K562 (cell line): ENCODE measurements at regions not wholly inside any gene's neighbourhood (a gene's known extent, or its start where the extent isn't known, plus 50 kb on each side); places are given as distances from the start of the nearest gene placed in this dataset.

Source experiments
- ATAC-seq: fragments of 200-7000 bp; cut with Tn5 transposase; 3 replicates; pipeline ENCODE4 v1.9.1; 2020; ENCODE audit warnings: moderate library complexity
- BruUV-seq: library from RNA; stranded (reverse); fragments of 400-500 nt; replicated peaks from 2 replicates; lab custom pipeline; 2021; lab: Mats Ljungman, UMichigan
- CTCF ChIA-PET: fragments of 300-600 bp; formaldehyde crosslinking; extraction: SDS; loops from one replicate; lab custom pipeline; 2021; ENCODE audit warnings: low intra/inter-chr PET ratio; lab: Yijun Ruan, JAX
- POLR2A ChIA-PET: fragments of 300-600, 350-650 bp; sonication (Branson Sonifier 250); formaldehyde crosslinking; extraction: SDS; loops from one replicate; lab custom pipeline; 2021; ENCODE audit warnings: antibody characterized with exemption, inconsistent platforms; lab: Yijun Ruan, JAX
- DNase-seq, 4 experiments: peaks; one replicate each; pipeline versions ENCODE4 v3.0.0 to v3.0.0-alpha.2; 2011 to 2018; ENCODE audit warnings: low spot score in 3 of 4, mixed read lengths in 3 of 4; ENCODE audit errors: extremely low read depth in 1 of 4
- FAIRE-seq: peaks from 2 replicates; lab custom pipeline; 2011; peaks lifted over from hg19 to GRCh38; lab: Jason Lieb, UNC
- H2AFZ ChIP-seq: 2 replicates; pipeline ENCODE4 v1.6.0; 2011; ENCODE audit warnings: low read depth, low read length, control low read depth, inconsistent platforms
- H3K27ac ChIP-seq: fragments of 200-600 bp; 3 replicates; pipeline ENCODE4 v1.8.0; 2011; ENCODE audit warnings: low read depth, mild to moderate bottlenecking, control low read depth, inconsistent platforms, low read length, moderate library complexity, mixed read lengths; ENCODE audit errors: extremely low read depth
- H3K27me3 ChIP-seq, 2 experiments: fragments of 300-600 bp in 1 of 2; 2 replicates in 1 of 2; 3 replicates in 1 of 2; pipeline versions ENCODE4 v1.6.0 to v1.8.0; 2011; ENCODE audit warnings: inconsistent platforms in 2 of 2, low read length in 2 of 2, mild to moderate bottlenecking in 1 of 2, mixed read lengths in 1 of 2, moderate library complexity in 1 of 2; ENCODE audit not compliant: control insufficient read depth in 2 of 2, insufficient read depth in 2 of 2
- H3K36me3 ChIP-seq: fragments of 300-600 bp; 3 replicates; pipeline ENCODE4 v1.8.0; 2011; ENCODE audit warnings: mild to moderate bottlenecking, low read length, inconsistent platforms; ENCODE audit not compliant: control insufficient read depth, insufficient read depth
- H3K4me1 ChIP-seq, 2 experiments: fragments of 200-600 bp in 1 of 2; replicated peaks in 1 of 2; 2 replicates in 1 of 2; 3 replicates in 1 of 2; pipeline versions ENCODE4 v1.5.1 to v1.8.0; 2011; ENCODE audit warnings: inconsistent platforms in 2 of 2, low read length in 2 of 2, mild to moderate bottlenecking in 1 of 2, mixed read lengths in 1 of 2, moderate library complexity in 1 of 2; ENCODE audit not compliant: control insufficient read depth in 2 of 2, insufficient read depth in 2 of 2
- H3K4me2 ChIP-seq: 2 replicates; pipeline ENCODE4 v1.6.1; 2011; ENCODE audit warnings: low read length, control low read depth, inconsistent platforms, mixed read lengths; ENCODE audit not compliant: insufficient read depth
- H3K4me3 ChIP-seq: fragments of 200-600 bp; sonication (generic), shearing (Covaris generic); 2 replicates; pipeline ENCODE4 v1.5.1; 2016; ENCODE audit warnings: control low read depth, inconsistent platforms
- H3K79me2 ChIP-seq: fragments of 200-600 bp; 3 replicates; pipeline ENCODE4 v1.8.0; 2011; ENCODE audit warnings: low read length, inconsistent platforms; ENCODE audit not compliant: control insufficient read depth, insufficient read depth
- H3K9ac ChIP-seq, 2 experiments: 2 replicates each; pipeline versions ENCODE4 v1.6.0 to v1.6.1; 2011; ENCODE audit warnings: low read depth in 2 of 2, low read length in 2 of 2, control low read depth in 1 of 2, inconsistent platforms in 1 of 2, mild to moderate bottlenecking in 1 of 2, mixed read lengths in 1 of 2; ENCODE audit not compliant: insufficient read depth in 1 of 2
- H3K9me1 ChIP-seq: one replicate; pipeline ENCODE4 v1.6.0; 2011; ENCODE audit warnings: inconsistent platforms, mild to moderate bottlenecking, low read length, moderate library complexity; ENCODE audit not compliant: control insufficient read depth, insufficient read depth
- H3K9me3 ChIP-seq: replicated peaks from 2 replicates; pipeline ENCODE4 v1.5.1; 2011; ENCODE audit warnings: low read depth, low read length, inconsistent platforms; ENCODE audit not compliant: control insufficient read depth, insufficient read depth
- H4K20me1 ChIP-seq: replicated peaks from 2 replicates; pipeline ENCODE4 v1.6.1; 2011; ENCODE audit warnings: low read length, inconsistent platforms, mixed read lengths; ENCODE audit not compliant: control insufficient read depth, insufficient read depth
- BDP1 ChIP-seq: IDR thresholded peaks from 3 replicates; pipeline ENCODE4 v1.6.1; 2011; ENCODE audit not compliant: insufficient read length, insufficient read depth
- ELF4 ChIP-seq: fragments of 450-650 bp; formaldehyde crosslinking; IDR thresholded peaks from 2 replicates; pipeline ENCODE4 v1.4.0; 2022; ENCODE audit warnings: missing genetic modification characterization
- KDM5B ChIP-seq: fragments of 200-600 bp; sonication (generic); IDR thresholded peaks from 2 replicates; pipeline ENCODE4 v1.6.1; 2012; ENCODE audit warnings: low read depth, mild to moderate bottlenecking, moderate library complexity, low read length, control low read depth, inconsistent platforms; ENCODE audit not compliant: insufficient replicate concordance
- NCOA1 ChIP-seq: fragments of 450-650 bp; IDR thresholded peaks from 2 replicates; pipeline ENCODE4 v1.6.1; 2016; ENCODE audit warnings: low read depth
- PTRF ChIP-seq: fragments of 450-650 bp; IDR thresholded peaks from 2 replicates; pipeline ENCODE4 v1.6.1; 2016; ENCODE audit warnings: mild to moderate bottlenecking, missing genetic modification characterization, missing compliant biosample characterization
- SMARCB1 ChIP-seq: IDR thresholded peaks from 2 replicates; pipeline ENCODE4 v1.6.1; 2011; ENCODE audit warnings: improper control_type of control experiment, low read depth; ENCODE audit not compliant: insufficient read length
- ZKSCAN3 ChIP-seq: fragments of 250-450 bp; sonication (Bioruptor Pico); IDR thresholded peaks from 2 replicates; pipeline ENCODE4 v1.4.0; 2020
- ZNF184 ChIP-seq: sonication (generic); formaldehyde crosslinking; IDR thresholded peaks from 2 replicates; pipeline ENCODE4 v1.5.0; 2020; ENCODE audit warnings: missing genetic modification reagents
- ZNF644 ChIP-seq: fragments of 200-800 bp; sonication (Bioruptor generic); IDR thresholded peaks from 2 replicates; pipeline ENCODE4 v1.6.1; 2016; ENCODE audit warnings: low read depth, missing genetic modification characterization, missing compliant biosample characterization
- WGBS: fragments of 100-300 bp; shearing (Covaris generic); methylation state at CpG from one replicate; pipeline ENCODE4 v1.1.6; 2016; ENCODE audit warnings: low coverage, mixed read lengths; ENCODE audit not compliant: insufficient coverage; ENCODE audit errors: missing lambda C conversion rate; 5-methylcytosine and 5-hydroxymethylcytosine counted together
- in situ Hi-C: fragments of 300-500 bp; cut with MboI; formaldehyde crosslinking; loops from 4 replicates; pipeline ENCODE4 v1.15.0; 2018; ENCODE audit warnings: inconsistent platforms, mixed read lengths
- intact Hi-C: fragments of 100-400 bp; cut with micrococcal nuclease; formaldehyde crosslinking; loops from 2 replicates; pipeline ENCODE4 v1.14.2; 2022
- TF ChIP-seq, protein P1 (sequence below): fragments of 250-450 bp; sonication (Bioruptor Pico); IDR thresholded peaks from 2 replicates; pipeline ENCODE4 v1.5.0; 2020; ENCODE audit warnings: mild to moderate bottlenecking
- TF ChIP-seq, protein P2 (sequence below): sonication (generic); IDR thresholded peaks from 2 replicates; pipeline ENCODE4 v1.6.1; 2016
- TF ChIP-seq, protein P3 (sequence below): fragments of 250-450 bp; sonication (Bioruptor Pico); IDR thresholded peaks from 2 replicates; pipeline ENCODE4 v1.8.0; 2022; ENCODE audit warnings: inconsistent platforms, mild to moderate bottlenecking, moderate library complexity, borderline replicate concordance

DNA sequence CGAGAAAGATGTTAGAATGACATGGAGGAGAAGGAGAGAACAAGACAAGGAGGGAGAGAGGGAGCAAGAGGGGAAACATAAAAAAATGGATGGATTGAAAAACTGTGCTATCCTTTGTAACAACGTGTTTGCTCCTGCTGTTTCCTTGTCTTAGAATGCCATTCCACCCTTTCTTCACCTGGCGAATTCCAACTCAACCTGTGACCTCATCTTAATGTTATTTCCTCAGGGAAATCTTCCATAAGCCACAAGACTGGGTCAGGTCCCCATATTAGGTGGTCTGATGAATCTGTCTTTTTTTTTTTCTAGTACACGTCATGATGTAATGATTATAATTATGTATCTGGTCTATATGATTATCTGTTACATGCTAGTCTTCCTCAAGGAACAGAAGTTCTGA, 195.0 kb upstream of the MAF start (continued):
- TF ChIP-seq, protein P1, sequence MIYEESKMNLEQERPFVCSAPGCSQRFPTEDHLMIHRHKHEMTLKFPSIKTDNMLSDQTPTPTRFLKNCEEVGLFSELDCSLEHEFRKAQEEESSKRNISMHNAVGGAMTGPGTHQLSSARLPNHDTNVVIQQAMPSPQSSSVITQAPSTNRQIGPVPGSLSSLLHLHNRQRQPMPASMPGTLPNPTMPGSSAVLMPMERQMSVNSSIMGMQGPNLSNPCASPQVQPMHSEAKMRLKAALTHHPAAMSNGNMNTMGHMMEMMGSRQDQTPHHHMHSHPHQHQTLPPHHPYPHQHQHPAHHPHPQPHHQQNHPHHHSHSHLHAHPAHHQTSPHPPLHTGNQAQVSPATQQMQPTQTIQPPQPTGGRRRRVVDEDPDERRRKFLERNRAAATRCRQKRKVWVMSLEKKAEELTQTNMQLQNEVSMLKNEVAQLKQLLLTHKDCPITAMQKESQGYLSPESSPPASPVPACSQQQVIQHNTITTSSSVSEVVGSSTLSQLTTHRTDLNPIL (CRISPR knock-in tag): no peak

DNA sequence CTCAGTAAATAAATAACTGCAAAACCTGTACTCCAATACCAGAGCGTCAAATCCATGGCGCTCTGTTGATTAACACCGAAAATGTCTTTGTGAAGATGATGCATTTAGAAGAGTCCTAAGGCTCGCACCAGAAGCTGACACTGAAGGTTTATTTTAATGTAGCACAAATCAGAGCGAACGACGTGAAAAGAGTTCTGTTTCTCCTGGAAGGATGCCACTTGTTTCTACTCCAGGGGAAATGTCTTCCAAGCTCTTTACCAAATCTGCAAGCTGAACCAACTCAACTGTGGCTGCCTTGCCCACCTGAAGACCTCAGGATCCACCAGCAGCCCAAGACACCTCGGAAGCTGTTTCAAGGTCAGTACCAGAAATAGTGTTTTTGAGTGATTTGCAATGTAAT, 194.4 kb upstream of the MAF start:
- ChIA-PET POLR2A (interaction anchor here (1.1 kb wide), 1 partner anchor 176 kb away, joined by 3 read pairs; no protein-coding TSS in a partner anchor), CTCF (no interaction called here)
- intact Hi-C loops (no loop called here), in situ Hi-C loops (no loop called here)
- H3K9ac ChIP-seq: no peak overlapping the region
- no peaks in the 10 kb centered on the region for H3K36me3 ChIP-seq
- no peaks in the 10 kb centered on the region for H3K9me1 ChIP-seq
- FAIRE-seq (no peak), DNase-seq (no peak), ATAC-seq (no peak)
- H3K27ac ChIP-seq: no peak overlapping the region
- H4K20me1 ChIP-seq: no peaks in the 10 kb centered on the region
- TF ChIP-seq ELF4 (CRISPR knock-in tag): no peak
- TF ChIP-seq ZNF184: no peak
- no peak for TF ChIP-seq SMARCB1
- TF ChIP-seq BDP1: no peak
- TF ChIP-seq, protein P2, sequence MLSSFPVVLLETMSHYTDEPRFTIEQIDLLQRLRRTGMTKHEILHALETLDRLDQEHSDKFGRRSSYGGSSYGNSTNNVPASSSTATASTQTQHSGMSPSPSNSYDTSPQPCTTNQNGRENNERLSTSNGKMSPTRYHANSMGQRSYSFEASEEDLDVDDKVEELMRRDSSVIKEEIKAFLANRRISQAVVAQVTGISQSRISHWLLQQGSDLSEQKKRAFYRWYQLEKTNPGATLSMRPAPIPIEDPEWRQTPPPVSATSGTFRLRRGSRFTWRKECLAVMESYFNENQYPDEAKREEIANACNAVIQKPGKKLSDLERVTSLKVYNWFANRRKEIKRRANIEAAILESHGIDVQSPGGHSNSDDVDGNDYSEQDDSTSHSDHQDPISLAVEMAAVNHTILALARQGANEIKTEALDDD: no peak
- no peak for TF ChIP-seq ZKSCAN3 (CRISPR knock-in tag)
- TF ChIP-seq PTRF (tag): no peak
- no peak for TF ChIP-seq NCOA1
- TF ChIP-seq, protein P3, sequence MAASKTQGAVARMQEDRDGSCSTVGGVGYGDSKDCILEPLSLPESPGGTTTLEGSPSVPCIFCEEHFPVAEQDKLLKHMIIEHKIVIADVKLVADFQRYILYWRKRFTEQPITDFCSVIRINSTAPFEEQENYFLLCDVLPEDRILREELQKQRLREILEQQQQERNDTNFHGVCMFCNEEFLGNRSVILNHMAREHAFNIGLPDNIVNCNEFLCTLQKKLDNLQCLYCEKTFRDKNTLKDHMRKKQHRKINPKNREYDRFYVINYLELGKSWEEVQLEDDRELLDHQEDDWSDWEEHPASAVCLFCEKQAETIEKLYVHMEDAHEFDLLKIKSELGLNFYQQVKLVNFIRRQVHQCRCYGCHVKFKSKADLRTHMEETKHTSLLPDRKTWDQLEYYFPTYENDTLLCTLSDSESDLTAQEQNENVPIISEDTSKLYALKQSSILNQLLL (CRISPR knock-in tag): no peak
- no peak for TF ChIP-seq ZNF644
- no peak for TF ChIP-seq KDM5B
- H2AFZ ChIP-seq: no peak overlapping the region
- no peaks in the 10 kb centered on the region for H3K4me1 ChIP-seq
- H3K4me2 ChIP-seq: no peak overlapping the region
- no peak overlapping the region for H3K4me3 ChIP-seq
- H3K9me3 ChIP-seq: no peaks in the 10 kb centered on the region
- no peaks in the 10 kb centered on the region for H3K79me2 ChIP-seq
- WGBS: 57% methylated on average over 8 of the region's 8 CpGs
- H3K27me3 ChIP-seq: no peaks in the 10 kb centered on the region
- no TSS peak for BruUV-seq
